Activated T-cell treated with anti-CD3 and anti-CD28 coated beads, Interleukin-2, amount 50 U/mL, for 72 hours (primary cell): ENCODE measurements at regions not wholly inside any gene's neighbourhood (a gene's known extent, or its start where the extent isn't known, plus 50 kb on each side); places are given as distances from the start of the nearest gene placed in this dataset.

Source experiments
- ATAC-seq, 2 donors: fragments of 150-1000 bp; cut with Tn5 transposase; replicated peaks in 1 of 2; 2 replicates each; pipeline ENCODE4 v1.10.0; 2021; ENCODE audit warnings: moderate library complexity in 2 of 2, mild to moderate bottlenecking in 1 of 2
- DNase-seq, 2 donors: peaks; one replicate each; pipeline ENCODE4 v3.0.0; 2021 to 2022; ENCODE audit warnings: mixed read lengths in 1 of 2
- H3K27ac Mint-ChIP-seq: one replicate; pipeline ENCODE4 v1.8.0; 2022; ENCODE audit warnings: mild to moderate bottlenecking, moderate library complexity, mixed read lengths
- H3K27me3 Mint-ChIP-seq: one replicate; pipeline ENCODE4 v1.8.0; 2022; ENCODE audit warnings: low read depth, mixed read lengths
- H3K36me3 Mint-ChIP-seq, 2 donors: one replicate each; pipeline ENCODE4 v1.8.0; 2022; ENCODE audit warnings: mixed read lengths in 2 of 2, mild to moderate bottlenecking in 1 of 2; ENCODE audit not compliant: insufficient read depth in 2 of 2
- H3K4me1 Mint-ChIP-seq: one replicate; pipeline ENCODE4 v1.8.0; 2022; ENCODE audit warnings: low read depth, mixed read lengths
- H3K4me3 Mint-ChIP-seq, 2 donors: one replicate each; pipeline ENCODE4 v1.8.0; 2022; ENCODE audit warnings: mild to moderate bottlenecking in 2 of 2, mixed read lengths in 2 of 2, moderate library complexity in 2 of 2
- H3K9me3 Mint-ChIP-seq, 2 donors: one replicate each; pipeline ENCODE4 v1.8.0; 2022; ENCODE audit warnings: mixed read lengths in 2 of 2

GRCh38 chr14:38730420-38730819, 372.6 kb downstream of the SEC23A start:
- Mint-ChIP-seq H3K4me3 (no peak overlapping the region), H3K4me1 (no peaks in the 10 kb centered on the region), H3K27ac (no peak overlapping the region), H3K9me3 (peaks cover 0 to 2% of the 10 kb centered on the region in 2 donors), H3K27me3 (no peaks in the 10 kb centered on the region), H3K36me3 (no peaks in the 10 kb centered on the region)
- no peak for DNase-seq
- no peak for ATAC-seq

GRCh38 chr14:38727731-38728130, 375.3 kb downstream of the SEC23A start:
- no peak overlapping the region for H3K27ac Mint-ChIP-seq
- H3K9me3 Mint-ChIP-seq: no peaks in the 10 kb centered on the region
- no peak overlapping the region for H3K4me3 Mint-ChIP-seq

GRCh38 chr14:38724621-38725020, 378.4 kb downstream of the SEC23A start:
- DNase-seq: no peak
- Mint-ChIP-seq H3K27ac (no peak overlapping the region), H3K36me3 (no peaks in the 10 kb centered on the region), H3K27me3 (no peaks in the 10 kb centered on the region), H3K4me3 (no peak overlapping the region), H3K4me1 (no peaks in the 10 kb centered on the region), H3K9me3 (no peaks in the 10 kb centered on the region)
- no peak for ATAC-seq

More at GRCh38 chr14:38727731-38728130, 375.3 kb downstream of the SEC23A start:
- ATAC-seq: no peak
- DNase-seq: no peak
- Mint-ChIP-seq H3K27me3 (no peaks in the 10 kb centered on the region), H3K36me3 (no peaks in the 10 kb centered on the region), H3K4me1 (no peaks in the 10 kb centered on the region)

- no peaks in the 10 kb centered on the region for H3K36me3 Mint-ChIP-seq
- ATAC-seq (no peak), DNase-seq (no peak)
- H3K9me3 Mint-ChIP-seq: no peaks in the 10 kb centered on the region
- no peak overlapping the region for H3K27ac Mint-ChIP-seq
- H3K4me1 Mint-ChIP-seq: no peaks in the 10 kb centered on the region
- H3K4me3 Mint-ChIP-seq: no peak overlapping the region
- no peaks in the 10 kb centered on the region for H3K27me3 Mint-ChIP-seq
These were observed 379.1 kb downstream of the SEC23A start for GRCh38 chr14:38723959-38724358.

GRCh38 chr14:38723277-38723676, 379.8 kb downstream of the SEC23A start:
- H3K4me1 Mint-ChIP-seq: no peaks in the 10 kb centered on the region
- DNase-seq: no peak

GRCh38 chr14:38721822-38722431, 381.1 kb downstream of the SEC23A start:
- DNase-seq: peak; percentile 32 to 55
- no peak overlapping the region for H3K4me3 Mint-ChIP-seq
- H3K4me1 Mint-ChIP-seq: no peaks in the 10 kb centered on the region
- ATAC-seq: peak; percentile 43 to 56
- H3K27me3 Mint-ChIP-seq: no peaks in the 10 kb centered on the region
- H3K36me3 Mint-ChIP-seq: no peaks in the 10 kb centered on the region
- no peaks in the 10 kb centered on the region for H3K9me3 Mint-ChIP-seq
- H3K27ac Mint-ChIP-seq: no peak overlapping the region

More at GRCh38 chr14:38723277-38723676, 379.8 kb downstream of the SEC23A start:
- Mint-ChIP-seq H3K36me3 (no peaks in the 10 kb centered on the region), H3K27me3 (no peaks in the 10 kb centered on the region), H3K9me3 (no peaks in the 10 kb centered on the region), H3K4me3 (no peak overlapping the region), H3K27ac (no peak overlapping the region)
- no peak for ATAC-seq

GRCh38 chr14:38718519-38718918, 384.5 kb downstream of the SEC23A start:
- H3K9me3 Mint-ChIP-seq: no peaks in the 10 kb centered on the region
- no peak for DNase-seq
- no peak overlapping the region for H3K27ac Mint-ChIP-seq
- no peak for ATAC-seq
- no peaks in the 10 kb centered on the region for H3K27me3 Mint-ChIP-seq
- H3K36me3 Mint-ChIP-seq: no peaks in the 10 kb centered on the region
- H3K4me1 Mint-ChIP-seq: no peaks in the 10 kb centered on the region
- H3K4me3 Mint-ChIP-seq: no peak overlapping the region

- Mint-ChIP-seq H3K36me3 (no peaks in the 10 kb centered on the region), H3K27ac (no peak overlapping the region), H3K27me3 (no peaks in the 10 kb centered on the region), H3K4me1 (no peaks in the 10 kb centered on the region), H3K4me3 (no peak overlapping the region), H3K9me3 (no peaks in the 10 kb centered on the region)
- DNase-seq (no peak), ATAC-seq (no peak)
These were observed 386.1 kb downstream of the SEC23A start for GRCh38 chr14:38716926-38717325.

- ATAC-seq (no peak), DNase-seq (no peak)
- H3K27me3 Mint-ChIP-seq: no peaks in the 10 kb centered on the region
- no peaks in the 10 kb centered on the region for H3K36me3 Mint-ChIP-seq
- H3K4me1 Mint-ChIP-seq: no peaks in the 10 kb centered on the region
- no peaks in the 10 kb centered on the region for H3K9me3 Mint-ChIP-seq
- H3K27ac Mint-ChIP-seq: no peak overlapping the region
- no peak overlapping the region for H3K4me3 Mint-ChIP-seq
These were observed 392.2 kb downstream of the SEC23A start for GRCh38 chr14:38710881-38711280.

- Mint-ChIP-seq H3K27me3 (no peaks in the 10 kb centered on the region), H3K9me3 (no peaks in the 10 kb centered on the region), H3K4me1 (no peaks in the 10 kb centered on the region), H3K36me3 (no peaks in the 10 kb centered on the region), H3K4me3 (no peak overlapping the region), H3K27ac (no peak overlapping the region)
- ATAC-seq: no peak
- no peak for DNase-seq
These were observed 392.8 kb downstream of the SEC23A start for GRCh38 chr14:38710196-38710595.

- no peaks in the 10 kb centered on the region for H3K4me1 Mint-ChIP-seq
- H3K27me3 Mint-ChIP-seq: no peaks in the 10 kb centered on the region
- no peak for DNase-seq
- H3K4me3 Mint-ChIP-seq: no peak overlapping the region
- no peak for ATAC-seq
- no peak overlapping the region for H3K27ac Mint-ChIP-seq
- H3K36me3 Mint-ChIP-seq: no peaks in the 10 kb centered on the region
- H3K9me3 Mint-ChIP-seq: peaks cover 0 to 4% of the 10 kb centered on the region in 2 donors
These were observed 397.8 kb downstream of the SEC23A start for GRCh38 chr14:38705220-38705619.

GRCh38 chr14:38704220-38704619, 398.8 kb downstream of the SEC23A start:
- ATAC-seq (no peak), DNase-seq (no peak)
- Mint-ChIP-seq H3K4me1 (no peaks in the 10 kb centered on the region), H3K9me3 (peaks cover 0 to 5% of the 10 kb centered on the region in 2 donors), H3K36me3 (no peaks in the 10 kb centered on the region), H3K4me3 (no peak overlapping the region), H3K27me3 (no peaks in the 10 kb centered on the region), H3K27ac (no peak overlapping the region)

GRCh38 chr14:38696925-38697324, 406.1 kb downstream of the SEC23A start:
- Mint-ChIP-seq H3K27me3 (no peaks in the 10 kb centered on the region), H3K4me1 (no peaks in the 10 kb centered on the region), H3K9me3 (peaks cover 2 to 8% of the 10 kb centered on the region in 2 donors), H3K36me3 (no peaks in the 10 kb centered on the region), H3K27ac (no peak overlapping the region), H3K4me3 (no peak overlapping the region)
- ATAC-seq (no peak), DNase-seq (no peak)

GRCh38 chr14:38693423-38693822, 409.6 kb downstream of the SEC23A start:
- Mint-ChIP-seq H3K27me3 (no peaks in the 10 kb centered on the region), H3K36me3 (no peaks in the 10 kb centered on the region), H3K4me1 (no peaks in the 10 kb centered on the region), H3K9me3 (peaks cover 2 to 3% of the 10 kb centered on the region in 2 donors), H3K27ac (no peak overlapping the region), H3K4me3 (no peak overlapping the region)
- no peak for DNase-seq
- no peak for ATAC-seq
